Endothelial cell of umbilical vein (primary cell): ENCODE measurements at regions not wholly inside any gene's neighbourhood (a gene's known extent, or its start where the extent isn't known, plus 50 kb on each side); places are given as distances from the start of the nearest gene placed in this dataset.
"Not testable (repeated sequence)": the region's sequence is repeated elsewhere in the genome, so short reads cannot be mapped to it uniquely, and the experiment has no call there.

ENCODE experiments used
- BruUV-seq: library from RNA; stranded (reverse); fragments of 400-500 nt; replicated peaks from 2 replicates; lab custom pipeline; 2021; lab: Mats Ljungman, UMichigan
- CTCF ChIA-PET: fragments of 300-600, 350-600 bp; sonication (Branson Sonifier 250); formaldehyde crosslinking; loops from one replicate; lab custom pipeline; 2021; ENCODE audit warnings: antibody characterized with exemption, inconsistent platforms; lab: Charles Lee
- POLR2A ChIA-PET: fragments of 300-600, 350-600 bp; sonication (Branson Sonifier 250); formaldehyde crosslinking; loops from one replicate; lab custom pipeline; 2021; ENCODE audit warnings: antibody characterized with exemption, inconsistent platforms; lab: Charles Lee
- DNase-seq: peaks from one replicate; pipeline ENCODE4 v3.0.0-alpha.2; 2011; ENCODE audit warnings: low read depth, low spot score
- FAIRE-seq: peaks from 2 replicates; lab custom pipeline; 2011; peaks lifted over from hg19 to GRCh38; lab: Jason Lieb, UNC
- H2AFZ ChIP-seq: 2 replicates; pipeline ENCODE4 v1.6.0; 2012; ENCODE audit warnings: low read depth, low read length, control low read depth, inconsistent platforms
- H3K27ac ChIP-seq: 2 replicates; pipeline ENCODE4 v1.5.1; 2011; ENCODE audit warnings: low read depth, mild to moderate bottlenecking, control low read depth, low read length, moderate library complexity; ENCODE audit not compliant: insufficient read depth
- H3K27me3 ChIP-seq, 2 experiments: 2 replicates each; pipeline versions ENCODE4 v1.6.0 to v1.6.1; 2011; ENCODE audit warnings: low read length in 2 of 2, mixed read lengths in 1 of 2; ENCODE audit not compliant: control insufficient read depth in 2 of 2, insufficient read depth in 2 of 2
- H3K36me3 ChIP-seq, 2 experiments: 2 replicates in 1 of 2; 3 replicates in 1 of 2; pipeline ENCODE4 v1.5.1; 2011; ENCODE audit warnings: low read length in 2 of 2, mild to moderate bottlenecking in 1 of 2, moderate library complexity in 1 of 2; ENCODE audit not compliant: control insufficient read depth in 2 of 2, insufficient read depth in 2 of 2; ENCODE audit errors: extremely low read depth in 1 of 2
- H3K4me1 ChIP-seq: 3 replicates; pipeline ENCODE4 v1.5.1; 2011; ENCODE audit warnings: mild to moderate bottlenecking, low read length; ENCODE audit not compliant: control insufficient read depth, insufficient read depth; ENCODE audit errors: extremely low read depth
- H3K4me2 ChIP-seq: 2 replicates; pipeline ENCODE4 v1.6.1; 2011; ENCODE audit warnings: low read length, control low read depth, mixed read lengths; ENCODE audit not compliant: insufficient read depth
- H3K4me3 ChIP-seq, 3 experiments: fragments of 200-600 bp in 1 of 3; sonication (generic), shearing (Covaris generic) in 1 of 3; replicated peaks in 1 of 3; 2 replicates each; pipeline ENCODE4 v1.5.1; 2011 to 2016; ENCODE audit warnings: control low read depth in 3 of 3, low read length in 3 of 3, mild to moderate bottlenecking in 2 of 3, inconsistent platforms in 1 of 3, low read depth in 1 of 3, moderate library complexity in 1 of 3; ENCODE audit not compliant: insufficient read depth in 1 of 3
- H3K79me2 ChIP-seq: 2 replicates; pipeline ENCODE4 v1.6.0; 2012; ENCODE audit warnings: low read length, inconsistent platforms; ENCODE audit not compliant: control insufficient read depth, insufficient read depth
- H3K9ac ChIP-seq: replicated peaks from 2 replicates; pipeline ENCODE3; 2011; ENCODE audit warnings: low read length, control low read depth; ENCODE audit not compliant: insufficient read depth; ENCODE audit errors: extremely low read depth
- H3K9me1 ChIP-seq: replicated peaks from 3 replicates; pipeline ENCODE4 v1.6.0; 2011; ENCODE audit warnings: mild to moderate bottlenecking, low read length; ENCODE audit not compliant: control insufficient read depth, insufficient read depth; ENCODE audit errors: extremely low read depth
- H3K9me3 ChIP-seq: replicated peaks from 2 replicates; pipeline ENCODE4 v1.5.1; 2012; ENCODE audit warnings: low read length, inconsistent platforms; ENCODE audit not compliant: control insufficient read depth, insufficient read depth
- H4K20me1 ChIP-seq: replicated peaks from 2 replicates; pipeline ENCODE3; 2011; ENCODE audit warnings: mild to moderate bottlenecking, low read length; ENCODE audit not compliant: control insufficient read depth, insufficient read depth; ENCODE audit errors: extremely low read depth
- CTCF ChIP-seq, 2 donors: IDR thresholded peaks; 1 replicate in 1 of 2; 2 replicates in 1 of 2; pipeline ENCODE4 v1.5.1; 2011; ENCODE audit warnings: low read length in 2 of 2, mild to moderate bottlenecking in 2 of 2, moderate library complexity in 2 of 2, control low read depth in 1 of 2, inconsistent platforms in 1 of 2, low read depth in 1 of 2; ENCODE audit not compliant: insufficient read depth in 1 of 2; ENCODE audit errors: extremely low read depth in 1 of 2
- EZH2 ChIP-seq: IDR thresholded peaks from 2 replicates; pipeline ENCODE4 v1.6.1; 2012; ENCODE audit warnings: borderline replicate concordance, low read depth, mild to moderate bottlenecking, moderate library complexity, low read length, inconsistent platforms; ENCODE audit not compliant: severe bottlenecking
- FOS ChIP-seq: IDR thresholded peaks from 2 replicates; pipeline ENCODE4 v1.6.1; 2011; ENCODE audit warnings: mild to moderate bottlenecking, low read length, moderate library complexity, borderline replicate concordance; ENCODE audit not compliant: insufficient read depth
- GATA2 ChIP-seq: IDR thresholded peaks from 2 replicates; pipeline ENCODE4 v1.7.0; 2011; ENCODE audit warnings: low read depth, mild to moderate bottlenecking, moderate library complexity, mixed read lengths, low read length; ENCODE audit not compliant: insufficient read length, insufficient read depth
- JUN ChIP-seq: IDR thresholded peaks from 2 replicates; pipeline ENCODE4 v1.6.1; 2011; ENCODE audit warnings: borderline replicate concordance, low read depth; ENCODE audit not compliant: insufficient read length, insufficient read depth
- MAX ChIP-seq: IDR thresholded peaks from 2 replicates; pipeline ENCODE4 v1.6.1; 2011; ENCODE audit not compliant: insufficient read depth, insufficient read length
- MYC ChIP-seq: IDR thresholded peaks from one replicate; pipeline ENCODE4 v1.6.1; 2011; ENCODE audit warnings: mild to moderate bottlenecking, low read depth, low read length
- POLR2A ChIP-seq: IDR thresholded peaks from 2 replicates; pipeline ENCODE4 v1.6.1; 2012; ENCODE audit warnings: low read depth, mild to moderate bottlenecking, control low read depth, low read length
- POLR2AphosphoS5 ChIP-seq: IDR thresholded peaks from 2 replicates; pipeline ENCODE4 v1.6.1; 2012; ENCODE audit warnings: low read depth, mild to moderate bottlenecking, control low read depth, low read length, moderate library complexity; ENCODE audit not compliant: insufficient read depth
- dilution Hi-C: fragments of 300-500 bp; cut with MboI; formaldehyde crosslinking; loops from one replicate; pipeline ENCODE4 v1.15.0; 2019; ENCODE audit warnings: low sequenced_read_pairs; ENCODE audit not compliant: extremely low pct_ligation_motif_present
- intact Hi-C: fragments of 100-400 bp; cut with micrococcal nuclease; formaldehyde crosslinking; loops from one replicate; pipeline ENCODE4 v1.10.0; 2022

GRCh38 chr3:176839466-176839865, 357.8 kb downstream of the TBL1XR1 start:
- Histone ChIP-seq H3K36me3 (no peaks in the 10 kb centered on the region), H3K9ac (no peak overlapping the region), H3K4me3 (no peak overlapping the region), H3K9me3 (no peaks in the 10 kb centered on the region), H3K79me2 (no peaks in the 10 kb centered on the region), H3K4me1 (no peaks in the 10 kb centered on the region), H3K27ac (no peak overlapping the region), H3K4me2 (no peak overlapping the region), H3K27me3 (no peaks in the 10 kb centered on the region), H3K9me1 (no peaks in the 10 kb centered on the region), H4K20me1 (no peaks in the 10 kb centered on the region), H2AFZ (no peak overlapping the region)
- CTCF ChIA-PET = no interaction called here
- POLR2A ChIA-PET = no interaction called here
- dilution Hi-C loops (no loop called here), intact Hi-C loops (no loop called here)
- TF ChIP-seq POLR2AphosphoS5 (no peak), MAX (no peak), GATA2 (no peak), FOS (no peak), JUN (no peak), MYC (no peak), CTCF (IDR thresholded peaks at IDR 0.05; ENCODE audit: extremely low read depth in 1 of 2, insufficient read depth in 1 of 2, low read depth in 1 of 2, low read length in 2 of 2) (no peak), POLR2A (no peak), EZH2 (no peak)
- no TSS peak for BruUV-seq
- no peak for FAIRE-seq
- DNase-seq = no peak

- H2AFZ ChIP-seq, H3K9ac ChIP-seq, POLR2A ChIA-PET, H3K4me1 ChIP-seq, H3K79me2 ChIP-seq, H3K27ac ChIP-seq, H3K27me3 ChIP-seq, FAIRE-seq, H4K20me1 ChIP-seq, H3K9me1 ChIP-seq, H3K9me3 ChIP-seq, H3K4me2 ChIP-seq, dilution Hi-C loops, DNase-seq, intact Hi-C loops, CTCF ChIA-PET, BruUV-seq, H3K4me3 ChIP-seq, H3K36me3 ChIP-seq: not testable (repeated sequence)
Observed at GRCh38 chr3:176827244-176827643, 370.0 kb downstream of the TBL1XR1 start.
